PC-3 (cell line): ENCODE measurements at regions not wholly inside any gene's neighbourhood (a gene's known extent, or its start where the extent isn't known, plus 50 kb on each side); places are given as distances from the start of the nearest gene placed in this dataset.

ENCODE experiments used
- EZH2 ChIP-seq: fragments of 300-600 bp; sonication (generic); IDR thresholded peaks from one replicate; pipeline ENCODE4 v1.6.1; 2017; ENCODE audit warnings: antibody characterized with exemption, mild to moderate bottlenecking, low read length; ENCODE audit not compliant: unreplicated experiment
- TF ChIP-seq, protein P1 (sequence below): fragments of 300-600 bp; sonication (generic); conservative IDR thresholded peaks from 2 replicates; pipeline ENCODE4 v1.5.1; 2017; ENCODE audit warnings: antibody characterized with exemption, low read depth, mild to moderate bottlenecking, low read length

- TF ChIP-seq, protein P1, sequence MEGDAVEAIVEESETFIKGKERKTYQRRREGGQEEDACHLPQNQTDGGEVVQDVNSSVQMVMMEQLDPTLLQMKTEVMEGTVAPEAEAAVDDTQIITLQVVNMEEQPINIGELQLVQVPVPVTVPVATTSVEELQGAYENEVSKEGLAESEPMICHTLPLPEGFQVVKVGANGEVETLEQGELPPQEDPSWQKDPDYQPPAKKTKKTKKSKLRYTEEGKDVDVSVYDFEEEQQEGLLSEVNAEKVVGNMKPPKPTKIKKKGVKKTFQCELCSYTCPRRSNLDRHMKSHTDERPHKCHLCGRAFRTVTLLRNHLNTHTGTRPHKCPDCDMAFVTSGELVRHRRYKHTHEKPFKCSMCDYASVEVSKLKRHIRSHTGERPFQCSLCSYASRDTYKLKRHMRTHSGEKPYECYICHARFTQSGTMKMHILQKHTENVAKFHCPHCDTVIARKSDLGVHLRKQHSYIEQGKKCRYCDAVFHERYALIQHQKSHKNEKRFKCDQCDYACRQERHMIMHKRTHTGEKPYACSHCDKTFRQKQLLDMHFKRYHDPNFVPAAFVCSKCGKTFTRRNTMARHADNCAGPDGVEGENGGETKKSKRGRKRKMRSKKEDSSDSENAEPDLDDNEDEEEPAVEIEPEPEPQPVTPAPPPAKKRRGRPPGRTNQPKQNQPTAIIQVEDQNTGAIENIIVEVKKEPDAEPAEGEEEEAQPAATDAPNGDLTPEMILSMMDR: no peak
- TF ChIP-seq EZH2: no peak
Observed at GRCh38 chr17:33769066-33769465, 476.0 kb upstream of the ASIC2 start.
